ENCODE measurements at regions not wholly inside any gene's neighbourhood (a gene's known extent, or its start where the extent isn't known, plus 50 kb on each side); places are given as distances from the start of the nearest gene placed in this dataset.

DNA sequence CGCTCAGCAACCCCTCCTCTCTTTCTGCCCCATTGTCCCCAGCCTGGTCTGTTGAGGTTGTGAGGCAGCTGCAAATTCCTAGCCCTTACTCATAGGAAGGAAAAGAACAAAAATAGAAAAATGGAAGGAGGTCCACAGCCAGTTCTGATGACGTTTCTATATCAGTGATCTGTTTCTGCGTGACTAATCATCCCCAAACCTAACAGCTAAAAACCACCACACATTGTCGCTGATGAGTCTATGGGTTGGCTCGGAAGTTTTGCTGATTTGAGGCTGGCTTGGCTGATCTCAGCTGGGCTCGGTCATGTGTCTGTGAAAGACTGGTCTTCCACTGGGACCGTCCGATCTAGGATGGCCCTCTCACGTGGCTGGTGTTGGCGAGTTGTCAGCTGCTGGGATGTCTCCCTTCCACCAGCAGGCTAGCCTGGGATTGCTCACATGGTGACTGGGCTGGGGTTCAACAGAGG lies 200.6 kb upstream of the ZNF618 start (continued):
- TF ChIP-seq HDAC6 (IDR thresholded peaks at IDR 0.05; ENCODE audit: low read depth, low read length) (no peak), MAX (IDR thresholded peaks at IDR 0.05) (no peak), RFX5 (IDR thresholded peaks at IDR 0.05; ENCODE audit: borderline replicate concordance, low read depth, low read length) (no peak)
